Mesendoderm (in vitro differentiated cells): ENCODE measurements at regions not wholly inside any gene's neighbourhood (a gene's known extent, or its start where the extent isn't known, plus 50 kb on each side); places are given as distances from the start of the nearest gene placed in this dataset.

Experiments
- DNase-seq: peaks from one replicate; pipeline ENCODE4 v3.0.0; 2013
- H2AK5ac ChIP-seq: 2 replicates; pipeline ENCODE4 v1.6.1; 2013; ENCODE audit warnings: low read length, inconsistent platforms
- H2BK120ac ChIP-seq: 2 replicates; pipeline ENCODE4 v1.6.1; 2013; ENCODE audit warnings: low read depth, mild to moderate bottlenecking, low read length, moderate library complexity, mixed read lengths
- H2BK15ac ChIP-seq: replicated peaks from 2 replicates; pipeline ENCODE4 v1.6.1; 2013; ENCODE audit warnings: low read depth, mild to moderate bottlenecking, moderate library complexity
- H2BK5ac ChIP-seq: 2 replicates; pipeline ENCODE4 v1.6.1; 2013; ENCODE audit warnings: low read length, inconsistent platforms
- H3K18ac ChIP-seq: 2 replicates; pipeline ENCODE4 v1.6.1; 2013; ENCODE audit warnings: mild to moderate bottlenecking, low read length, mixed read lengths
- H3K23ac ChIP-seq: one replicate; pipeline ENCODE4 v1.6.1; 2013; ENCODE audit warnings: low read length
- H3K27ac ChIP-seq: 2 replicates; pipeline ENCODE4 v1.5.1; 2013; ENCODE audit warnings: low read depth, mild to moderate bottlenecking, inconsistent platforms, low read length, moderate library complexity
- H3K27me3 ChIP-seq: 2 replicates; pipeline ENCODE4 v1.6.1; 2013; ENCODE audit warnings: low read length, control low read depth, mild to moderate bottlenecking, inconsistent platforms; ENCODE audit not compliant: insufficient read depth, poor library complexity
- H3K36me3 ChIP-seq: 2 replicates; pipeline ENCODE4 v1.6.1; 2013; ENCODE audit warnings: low read length, inconsistent platforms; ENCODE audit not compliant: control insufficient read depth, insufficient read depth
- H3K4ac ChIP-seq: one replicate; pipeline ENCODE4 v1.6.1; 2013; ENCODE audit warnings: low read depth, mild to moderate bottlenecking, low read length, moderate library complexity
- H3K4me1 ChIP-seq: 2 replicates; pipeline ENCODE4 v1.6.1; 2013; ENCODE audit warnings: low read depth, low read length, inconsistent platforms; ENCODE audit not compliant: control insufficient read depth
- H3K4me2 ChIP-seq: 2 replicates; pipeline ENCODE4 v1.6.1; 2013; ENCODE audit warnings: low read length
- H3K4me3 ChIP-seq: 2 replicates; pipeline ENCODE4 v1.5.1; 2013; ENCODE audit warnings: mild to moderate bottlenecking, low read length
- H3K56ac ChIP-seq: one replicate; pipeline ENCODE4 v1.6.1; 2013; ENCODE audit warnings: low read length
- H3K79me1 ChIP-seq: 2 replicates; pipeline ENCODE4 v1.6.1; 2013; ENCODE audit warnings: low read length, inconsistent platforms
- H3K79me2 ChIP-seq: 2 replicates; pipeline ENCODE4 v1.6.1; 2013; ENCODE audit warnings: mild to moderate bottlenecking, low read length; ENCODE audit not compliant: control insufficient read depth, insufficient read depth
- H3K9ac ChIP-seq: 2 replicates; pipeline ENCODE4 v1.6.1; 2013; ENCODE audit warnings: low read length, inconsistent platforms
- H4K5ac ChIP-seq: one replicate; pipeline ENCODE4 v1.6.1; 2013; ENCODE audit warnings: low read length
- H4K8ac ChIP-seq: one replicate; pipeline ENCODE4 v1.6.1; 2013; ENCODE audit warnings: low read depth, mild to moderate bottlenecking, control low read depth, low read length, moderate library complexity
- WGBS: extraction: QIAGEN DNeasy Blood & Tissue Kit; methylation state at CpG from one replicate; pipeline ENCODE4 v1.1.7; 2013; ENCODE audit warnings: low lambda C conversion rate, missing lambda C conversion rate; ENCODE audit not compliant: insufficient coverage; ENCODE audit errors: extremely low coverage; 5-methylcytosine and 5-hydroxymethylcytosine counted together

GRCh38 chr1:103344930-103345329 is 180.6 kb upstream of the RNPC3 start:
- Histone ChIP-seq H4K8ac (no peak overlapping the region), H2AK5ac (no peak overlapping the region), H3K56ac (no peak overlapping the region), H3K18ac (no peak overlapping the region), H3K4me2 (no peak overlapping the region), H3K4me1 (no peaks in the 10 kb centered on the region), H3K9ac (no peak overlapping the region), H3K23ac (no peak overlapping the region), H3K4ac (no peak overlapping the region), H2BK15ac (no peak overlapping the region), H3K36me3 (no peaks in the 10 kb centered on the region), H3K79me2 (no peaks in the 10 kb centered on the region), H2BK5ac (no peak overlapping the region), H3K4me3 (no peak overlapping the region), H3K27me3 (no peaks in the 10 kb centered on the region), H3K27ac (no peak overlapping the region), H4K5ac (no peak overlapping the region), H3K79me1 (no peaks in the 10 kb centered on the region), H2BK120ac (no peak overlapping the region)
- no peak for DNase-seq
- no CpG with 5 or more reads among the region's 3 CpGs for WGBS

GRCh38 chr1:103341377-103341880 is 184.1 kb upstream of the RNPC3 start:
- H3K4me3 ChIP-seq, result no peak overlapping the region
- H3K4ac ChIP-seq, result no peak overlapping the region
- WGBS, result 100% methylated on average over 1 of the region's 2 CpGs
- no peak for DNase-seq
- H3K9ac ChIP-seq, result no peak overlapping the region
- no peaks in the 10 kb centered on the region for H3K4me1 ChIP-seq
- no peak overlapping the region for H2BK120ac ChIP-seq
- no peak overlapping the region for H2AK5ac ChIP-seq
- no peak overlapping the region for H3K18ac ChIP-seq
- H4K8ac ChIP-seq, result no peak overlapping the region
- H3K36me3 ChIP-seq, result no peaks in the 10 kb centered on the region
- no peak overlapping the region for H4K5ac ChIP-seq
- no peaks in the 10 kb centered on the region for H3K79me1 ChIP-seq
- no peak overlapping the region for H3K23ac ChIP-seq
- H3K27ac ChIP-seq, result no peak overlapping the region
- no peak overlapping the region for H2BK5ac ChIP-seq
- H2BK15ac ChIP-seq, result no peak overlapping the region
- no peak overlapping the region for H3K4me2 ChIP-seq
- no peak overlapping the region for H3K56ac ChIP-seq
- H3K27me3 ChIP-seq, result no peaks in the 10 kb centered on the region
- H3K79me2 ChIP-seq, result no peaks in the 10 kb centered on the region

- WGBS, result no CpG with 5 or more reads among the region's 4 CpGs
Measured at GRCh38 chr1:103337779-103338178, 187.7 kb upstream of the RNPC3 start.

GRCh38 chr1:103336408-103336807 is 189.1 kb upstream of the RNPC3 start:
- no peak overlapping the region for H3K18ac ChIP-seq
- H3K4me1 ChIP-seq, result no peaks in the 10 kb centered on the region
- no peak overlapping the region for H3K4ac ChIP-seq
- H3K56ac ChIP-seq, result no peak overlapping the region
- no peaks in the 10 kb centered on the region for H3K79me2 ChIP-seq
- H3K9ac ChIP-seq, result no peak overlapping the region
- no peak overlapping the region for H3K23ac ChIP-seq
- no peaks in the 10 kb centered on the region for H3K79me1 ChIP-seq
- no peak overlapping the region for H2BK5ac ChIP-seq
- no peak overlapping the region for H2BK120ac ChIP-seq
- no peaks in the 10 kb centered on the region for H3K27me3 ChIP-seq
- no peak for DNase-seq
- WGBS, result no CpG with 5 or more reads among the region's 1 CpG
- no peak overlapping the region for H3K4me2 ChIP-seq
- no peak overlapping the region for H2AK5ac ChIP-seq
- no peak overlapping the region for H4K8ac ChIP-seq
- no peaks in the 10 kb centered on the region for H3K36me3 ChIP-seq
- H4K5ac ChIP-seq, result no peak overlapping the region
- no peak overlapping the region for H3K27ac ChIP-seq
- no peak overlapping the region for H3K4me3 ChIP-seq
- no peak overlapping the region for H2BK15ac ChIP-seq

More at GRCh38 chr1:103337779-103338178, 187.7 kb upstream of the RNPC3 start:
- Histone ChIP-seq H2BK5ac (no peak overlapping the region), H4K5ac (no peak overlapping the region), H3K56ac (no peak overlapping the region), H3K27ac (no peak overlapping the region), H3K4me1 (no peaks in the 10 kb centered on the region), H3K4me2 (no peak overlapping the region), H3K9ac (no peak overlapping the region), H3K4ac (no peak overlapping the region), H2BK120ac (no peak overlapping the region), H3K23ac (no peak overlapping the region), H2BK15ac (no peak overlapping the region), H3K18ac (no peak overlapping the region), H3K4me3 (no peak overlapping the region), H3K36me3 (no peaks in the 10 kb centered on the region), H4K8ac (no peak overlapping the region), H2AK5ac (no peak overlapping the region), H3K27me3 (no peaks in the 10 kb centered on the region), H3K79me1 (no peaks in the 10 kb centered on the region), H3K79me2 (no peaks in the 10 kb centered on the region)
- DNase-seq, result no peak

- H3K79me1 ChIP-seq, result no peaks in the 10 kb centered on the region
- no peak overlapping the region for H3K4ac ChIP-seq
- H3K27me3 ChIP-seq, result no peaks in the 10 kb centered on the region
- no peaks in the 10 kb centered on the region for H3K79me2 ChIP-seq
- no peak overlapping the region for H3K56ac ChIP-seq
- no CpG with 5 or more reads among the region's 5 CpGs for WGBS
- no peaks in the 10 kb centered on the region for H3K4me1 ChIP-seq
- H3K4me2 ChIP-seq, result no peak overlapping the region
- H3K9ac ChIP-seq, result no peak overlapping the region
- H4K8ac ChIP-seq, result no peak overlapping the region
- H3K36me3 ChIP-seq, result no peaks in the 10 kb centered on the region
- no peak overlapping the region for H2AK5ac ChIP-seq
- H2BK15ac ChIP-seq, result no peak overlapping the region
- no peak overlapping the region for H3K23ac ChIP-seq
- H3K27ac ChIP-seq, result no peak overlapping the region
- DNase-seq, result no peak
- no peak overlapping the region for H3K4me3 ChIP-seq
- no peak overlapping the region for H4K5ac ChIP-seq
- no peak overlapping the region for H2BK120ac ChIP-seq
- no peak overlapping the region for H2BK5ac ChIP-seq
- no peak overlapping the region for H3K18ac ChIP-seq
Measured at GRCh38 chr1:103333141-103333540, 192.4 kb upstream of the RNPC3 start.

GRCh38 chr1:103327054-103327719 is 198.3 kb upstream of the RNPC3 start:
- H2BK15ac ChIP-seq, result no peak overlapping the region
- no peak overlapping the region for H3K4me3 ChIP-seq
- no peaks in the 10 kb centered on the region for H3K36me3 ChIP-seq
- no peak overlapping the region for H3K27ac ChIP-seq
- no peak for DNase-seq
- H4K5ac ChIP-seq, result no peak overlapping the region
- no peaks in the 10 kb centered on the region for H3K79me1 ChIP-seq
- H2AK5ac ChIP-seq, result no peak overlapping the region
- no peak overlapping the region for H3K4ac ChIP-seq
- no peak overlapping the region for H3K23ac ChIP-seq
- H3K9ac ChIP-seq, result no peak overlapping the region
- no peak overlapping the region for H3K18ac ChIP-seq
- H2BK5ac ChIP-seq, result no peak overlapping the region
- no peak overlapping the region for H3K4me2 ChIP-seq
- no peak overlapping the region for H2BK120ac ChIP-seq
- no peaks in the 10 kb centered on the region for H3K4me1 ChIP-seq
- H3K27me3 ChIP-seq, result no peaks in the 10 kb centered on the region
- H3K56ac ChIP-seq, result no peak overlapping the region
- no peak overlapping the region for H4K8ac ChIP-seq
- no peaks in the 10 kb centered on the region for H3K79me2 ChIP-seq
- WGBS, result no CpG with 5 or more reads among the region's 4 CpGs
